Kidney tubule cell (primary cell): ENCODE measurements at regions not wholly inside any gene's neighbourhood (a gene's known extent, or its start where the extent isn't known, plus 50 kb on each side); places are given as distances from the start of the nearest gene placed in this dataset.

Source experiments
- DNase-seq: peaks from one replicate; pipeline ENCODE4 v3.0.0-alpha.2; 2018; ENCODE audit warnings: low spot score

DNA sequence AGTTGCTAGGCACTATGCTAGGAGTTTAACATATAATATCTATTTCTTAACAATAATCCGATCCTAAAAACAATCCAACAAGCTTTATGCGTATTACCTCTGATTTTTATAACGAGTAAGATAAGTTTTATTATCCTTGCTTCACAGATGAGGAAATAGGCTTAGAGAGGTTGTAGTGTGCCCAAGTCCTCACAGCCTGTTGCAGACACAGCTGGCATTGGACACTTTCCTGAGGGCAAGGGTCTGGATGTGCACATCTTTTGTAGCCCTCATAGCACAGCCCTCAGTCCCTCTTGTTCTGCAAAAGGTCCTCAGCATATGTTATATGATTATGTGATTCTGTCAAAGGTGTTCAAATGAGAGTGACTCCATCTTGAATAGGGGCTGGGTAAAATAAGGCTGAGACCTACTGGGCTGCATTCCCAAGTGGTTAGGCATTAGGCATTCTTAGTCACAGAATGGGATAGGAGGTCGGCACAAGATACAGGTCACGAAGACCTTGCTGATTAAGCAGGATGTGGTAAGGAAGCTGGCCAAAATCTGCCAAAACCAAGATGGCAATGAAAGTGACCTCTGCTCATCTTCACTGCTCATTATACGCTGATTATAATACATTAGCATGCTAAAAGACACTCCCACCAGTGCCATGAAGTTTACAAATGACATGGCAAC is 75.7 kb upstream of the F3 start:
- peak; percentile 93 for DNase-seq

DNA sequence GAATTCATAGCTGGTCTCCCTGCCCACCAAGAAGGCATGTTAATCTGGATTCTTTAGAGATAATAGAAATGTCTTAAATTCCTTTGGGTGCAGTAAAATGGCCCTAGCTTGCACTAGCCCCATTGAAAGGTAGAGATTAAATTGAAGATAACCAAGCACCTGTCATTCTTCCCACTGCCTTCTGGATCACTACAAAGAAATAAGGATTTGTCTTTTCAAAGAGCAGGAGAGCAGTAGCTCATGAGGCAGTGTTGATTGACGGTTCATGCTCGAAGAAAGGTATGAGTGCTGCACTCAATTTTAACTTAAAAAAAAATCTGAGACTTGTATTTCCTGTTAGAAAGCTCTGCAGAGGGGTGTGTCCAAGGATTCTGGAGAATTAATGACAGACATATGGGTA is 74.9 kb upstream of the F3 start:
- DNase-seq: no peak

GRCh38 chr1:94614996-94615395 is 73.4 kb upstream of the F3 start:
- DNase-seq: no peak

GRCh38 chr1:94614168-94614815 is 72.7 kb upstream of the F3 start:
- no peak for DNase-seq

DNA sequence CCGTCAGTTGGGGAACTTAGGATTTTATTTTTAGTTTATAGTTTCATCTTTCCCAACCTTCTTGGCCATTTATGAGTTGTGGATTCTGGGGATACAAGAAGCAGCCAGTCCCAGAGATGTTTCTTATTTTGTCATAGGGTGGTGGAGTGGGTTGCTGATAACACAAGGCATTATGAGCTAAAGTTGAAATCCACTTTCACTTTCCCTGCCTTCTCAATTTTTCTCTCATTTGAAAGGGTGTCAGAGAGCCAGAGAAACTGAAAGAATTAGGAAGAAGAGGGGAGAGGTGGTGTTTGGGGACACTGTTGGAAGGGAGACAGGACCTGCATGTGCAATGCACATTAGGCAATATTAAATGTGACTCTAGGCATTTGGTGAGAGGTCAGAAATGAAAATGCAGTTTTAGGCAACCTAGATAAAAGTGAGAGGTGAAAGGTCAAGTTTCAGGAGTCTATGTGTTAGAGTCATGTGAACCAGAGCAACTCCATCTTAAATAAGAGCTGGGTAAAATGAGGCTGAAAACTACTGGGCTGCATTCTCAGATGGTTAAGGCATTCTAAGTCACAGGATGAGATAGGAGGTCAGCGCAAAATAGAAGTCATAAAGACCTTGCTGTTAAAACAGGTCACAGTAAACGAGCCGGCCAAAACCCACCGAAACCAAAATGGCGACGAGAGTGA is 71.1 kb upstream of the F3 start:
- no peak for DNase-seq

DNA sequence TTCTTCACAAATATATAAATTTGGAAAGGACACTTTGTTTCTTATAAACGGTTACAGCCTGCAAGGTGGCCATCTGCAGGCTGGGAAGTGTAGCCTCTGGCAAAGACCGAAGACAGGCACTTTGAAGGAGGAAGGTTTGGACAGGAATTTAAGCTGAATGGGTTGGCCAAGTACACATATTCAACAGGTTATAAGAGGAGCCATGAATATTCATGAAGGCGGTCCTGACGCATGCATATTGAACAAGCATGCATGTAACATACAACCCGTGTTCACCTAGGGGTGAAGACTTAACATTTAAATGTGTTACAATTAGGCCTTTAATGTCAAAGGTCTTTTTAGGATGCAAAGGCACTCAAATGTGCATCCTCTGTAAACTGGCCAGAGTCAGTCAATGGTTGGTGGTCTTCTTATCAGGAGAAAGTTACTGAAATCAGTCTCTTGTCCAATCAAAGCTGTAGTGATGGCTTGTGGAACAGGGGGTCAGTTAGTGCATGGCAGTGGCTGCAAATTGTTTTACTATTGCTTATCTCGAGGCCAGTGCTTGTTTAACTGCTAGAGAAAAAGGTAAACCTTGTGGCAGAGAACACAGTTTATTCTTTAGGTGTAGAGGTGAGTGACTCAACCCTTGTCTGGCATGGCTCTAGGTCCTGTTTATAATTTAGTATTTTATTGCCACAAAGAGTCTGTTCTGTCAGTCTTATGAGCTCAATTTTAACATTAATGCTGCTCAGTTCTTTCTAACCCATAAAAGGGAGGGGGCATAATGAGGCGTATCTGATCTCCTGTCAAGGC is 70.3 kb upstream of the F3 start:
- no peak for DNase-seq

GRCh38 chr1:94609619-94610018 is 68.1 kb upstream of the F3 start:
- no peak for DNase-seq

GRCh38 chr1:94608852-94609530 is 67.4 kb upstream of the F3 start:
- no peak for DNase-seq

DNA sequence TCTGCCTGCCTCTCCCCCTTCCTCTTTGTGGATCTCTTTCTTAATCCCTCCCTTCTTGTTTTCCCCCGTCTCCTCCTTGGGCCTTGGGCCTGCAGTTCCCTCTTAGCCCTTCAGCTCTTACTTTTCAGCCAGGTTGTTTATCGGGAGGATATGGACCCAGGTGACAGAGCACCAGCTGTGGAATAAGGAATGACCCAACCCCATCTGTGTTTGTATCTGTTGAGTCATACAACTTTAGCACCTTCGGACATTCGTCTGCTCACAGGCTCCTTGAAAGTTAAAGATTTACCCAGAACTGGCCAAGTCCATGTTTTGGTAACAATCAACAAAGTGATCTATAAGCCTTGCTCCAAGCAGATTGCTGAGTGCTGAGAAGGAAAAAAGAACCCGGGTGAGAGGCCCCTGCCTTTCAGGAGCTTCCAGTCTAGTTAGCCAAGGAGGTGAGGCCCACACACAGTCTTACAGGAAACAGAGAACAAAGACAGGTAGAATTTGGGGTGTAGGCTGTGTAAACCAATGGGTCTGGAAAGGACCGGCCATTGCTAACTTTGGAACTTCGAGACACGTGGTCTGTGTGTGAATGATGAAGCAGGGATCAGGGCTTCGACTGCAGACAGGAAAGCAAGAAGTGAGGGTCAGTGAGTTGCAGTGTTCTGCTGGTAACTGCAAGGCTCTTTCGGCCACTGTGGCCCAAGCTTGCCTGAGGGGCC is 66.7 kb upstream of the F3 start:
- DNase-seq: peak; percentile 96

DNA sequence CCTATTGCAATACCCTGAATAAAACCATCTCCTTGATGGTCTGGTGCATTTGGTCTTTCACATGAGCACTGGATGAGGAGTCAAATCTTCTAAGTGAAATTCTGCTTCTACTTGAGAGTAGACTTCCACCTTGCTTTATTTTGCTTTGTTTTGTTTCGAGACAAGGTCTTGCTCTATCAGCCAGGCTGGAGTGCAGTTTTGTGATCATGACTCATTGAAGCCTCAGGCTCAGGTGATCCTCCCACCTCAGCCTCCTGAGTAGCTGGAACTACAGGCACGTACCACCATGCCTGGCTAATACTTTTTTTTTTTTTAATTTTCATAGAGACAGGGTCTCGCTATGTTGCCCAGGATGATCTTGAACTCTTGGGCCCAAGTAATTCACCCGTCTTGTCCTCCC is 65.8 kb upstream of the F3 start:
- peak; percentile 29 for DNase-seq

GRCh38 chr1:94606471-94606870 is 64.9 kb upstream of the F3 start:
- peak; percentile 41 for DNase-seq

- DNase-seq: no peak
Measured at GRCh38 chr1:94603663-94604062, 62.1 kb upstream of the F3 start.

DNA sequence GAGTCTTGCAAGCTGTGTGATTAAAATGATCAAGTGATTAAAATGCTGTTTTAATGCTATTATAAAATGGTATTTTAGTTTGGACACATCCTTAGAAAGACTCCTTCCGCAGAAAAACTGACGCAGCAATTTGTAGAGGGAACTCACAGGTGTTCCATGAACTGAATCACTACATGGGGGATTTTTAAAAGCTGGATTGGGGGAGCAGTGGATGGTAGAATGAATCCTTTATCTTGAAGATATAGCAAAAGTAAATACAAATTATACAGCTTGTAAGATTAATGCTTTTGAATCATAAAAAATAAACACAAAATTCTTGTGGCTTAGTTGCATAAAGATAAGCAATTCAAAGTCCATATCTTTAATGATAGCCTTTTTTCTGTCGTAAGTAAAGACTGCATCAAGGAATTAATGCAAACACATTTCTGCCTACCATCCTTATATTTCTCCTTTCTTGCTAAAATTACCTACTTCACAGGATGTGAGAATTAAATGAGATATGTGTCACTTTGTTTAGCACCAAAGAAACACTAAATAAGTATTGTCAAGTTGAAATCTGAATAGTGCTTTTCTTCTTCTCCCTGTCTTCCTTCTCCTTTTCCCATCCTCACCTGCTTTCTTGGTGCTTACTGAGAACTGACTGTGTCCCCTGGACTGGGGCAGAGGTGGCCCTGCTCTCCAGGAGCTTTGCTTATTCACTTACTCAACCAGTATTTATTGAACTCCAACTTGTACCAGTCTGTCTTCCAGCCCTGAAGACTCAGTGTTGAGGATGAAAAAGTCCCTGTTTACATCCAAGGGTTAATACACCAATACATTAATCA is 61.5 kb upstream of the F3 start:
- no peak for DNase-seq

DNA sequence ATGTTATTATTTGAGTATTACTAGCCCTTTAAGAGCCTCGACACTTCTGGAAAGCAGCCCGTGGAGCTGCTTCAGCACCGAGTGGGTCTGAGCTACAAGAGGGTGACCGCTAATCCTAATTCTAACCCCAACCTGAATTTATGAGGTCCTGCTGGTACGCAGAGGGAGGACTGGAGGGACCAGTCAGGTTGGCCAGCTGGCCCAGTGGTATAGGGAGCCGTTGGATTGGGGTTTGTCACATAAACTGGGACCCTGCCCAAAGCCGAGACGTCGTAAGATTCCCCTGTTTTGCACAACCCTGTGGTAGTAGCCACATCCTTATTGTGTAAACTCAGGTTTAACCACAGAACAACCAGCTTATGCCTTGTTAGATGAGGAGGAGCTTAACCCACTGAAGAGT is 60.8 kb upstream of the F3 start:
- DNase-seq: no peak

GRCh38 chr1:94600556-94600955 is 59.0 kb upstream of the F3 start:
- no peak for DNase-seq

DNA sequence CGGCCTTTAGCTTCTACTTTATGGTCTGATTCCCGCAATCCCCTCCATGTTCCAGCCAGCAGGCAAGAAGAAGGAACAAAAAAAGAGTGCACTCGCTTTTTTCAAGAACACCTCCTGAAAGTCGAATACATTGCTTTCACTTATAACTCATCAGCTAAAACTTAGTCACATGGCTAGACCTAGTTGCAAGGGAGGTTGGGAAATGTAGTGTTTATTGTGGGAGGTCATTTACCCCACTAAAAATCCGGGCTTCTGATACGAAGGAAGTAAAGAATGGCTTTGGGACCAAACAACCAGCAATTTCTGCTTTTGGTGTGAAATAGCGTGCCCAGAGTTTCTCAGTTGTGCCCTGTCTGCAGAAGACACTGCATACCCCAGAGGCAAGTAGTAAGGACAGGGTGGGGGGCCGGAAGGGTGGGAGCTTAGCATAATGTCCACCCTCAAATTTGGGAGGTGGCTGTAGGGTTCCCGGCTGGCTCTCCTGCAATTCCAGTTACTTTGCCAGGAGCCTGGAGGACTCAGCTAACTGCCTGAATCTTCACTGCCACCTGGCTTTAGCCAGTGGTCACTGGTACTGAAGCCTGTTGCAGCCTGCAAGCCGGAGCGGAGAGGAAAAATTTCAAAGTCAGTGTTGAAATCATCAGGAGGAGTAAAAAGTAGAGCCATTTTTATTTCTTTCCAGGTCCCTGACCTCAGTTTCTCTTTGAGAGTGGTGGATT is 57.7 kb upstream of the F3 start:
- no peak for DNase-seq

DNA sequence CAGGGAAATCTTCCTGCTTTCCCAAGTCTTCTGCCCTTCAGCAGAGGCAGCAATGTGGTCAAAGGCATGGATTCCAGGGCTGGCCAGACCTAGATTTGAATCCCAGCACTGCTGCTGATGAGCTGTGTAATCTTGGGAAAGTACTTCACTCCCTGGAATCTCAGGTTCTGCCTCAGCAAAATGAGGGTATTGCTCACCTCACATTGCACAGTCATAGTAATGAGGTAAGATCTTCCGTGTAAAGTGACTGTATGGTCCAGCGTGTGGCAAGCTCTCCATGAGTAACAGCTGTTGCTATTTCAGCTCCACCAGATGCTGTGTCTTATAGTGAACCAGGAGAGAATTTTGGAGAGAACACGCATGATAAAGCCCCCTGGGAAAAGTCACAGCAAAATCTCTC is 56.1 kb upstream of the F3 start:
- DNase-seq: peak; percentile 59

- no peak for DNase-seq
Measured at GRCh38 chr1:94596260-94596659, 54.7 kb upstream of the F3 start.

GRCh38 chr1:94595658-94596057 is 54.1 kb upstream of the F3 start:
- DNase-seq: no peak

- no peak for DNase-seq
Measured at GRCh38 chr1:94593611-94594010, 52.1 kb upstream of the F3 start.
